Vagina (tissue), 2 donors: ENCODE measurements at regions not wholly inside any gene's neighbourhood (a gene's known extent, or its start where the extent isn't known, plus 50 kb on each side); places are given as distances from the start of the nearest gene placed in this dataset.
"Not testable (repeated sequence)": the region's sequence is repeated elsewhere in the genome, so short reads cannot be mapped to it uniquely, and the experiment has no call there.

ENCODE experiments used
- DNase-seq, 2 donors: peaks; one replicate each; pipeline ENCODE4 v3.0.0-alpha.2; 2017; ENCODE audit errors: extremely low spot score in 2 of 2
- H3K27ac ChIP-seq: fragments of 200-600 bp; sonication (generic); one replicate; pipeline ENCODE4 v1.5.1; 2019
- H3K27me3 ChIP-seq: fragments of 200-600 bp; sonication (generic); one replicate; pipeline ENCODE4 v1.5.1; 2019
- H3K36me3 ChIP-seq, 2 donors: fragments of 200-600 bp; sonication (generic); one replicate each; pipeline ENCODE4 v1.5.1; 2017 to 2019
- H3K4me1 ChIP-seq: fragments of 200-600 bp; sonication (generic); one replicate; pipeline ENCODE4 v1.5.1; 2019
- H3K4me3 ChIP-seq, 2 donors: fragments of 200-600 bp; sonication (generic); 1 replicate in 1 of 2; 2 replicates in 1 of 2; pipeline ENCODE4 v1.5.1; 2016 to 2019
- H3K9me3 ChIP-seq: fragments of 200-600 bp; sonication (generic); one replicate; pipeline ENCODE4 v1.5.1; 2019
- CTCF ChIP-seq, 3 experiments: fragments of 450-650 bp in 2 of 3; fragments of 200-600 bp in 1 of 3; sonication (generic) in 1 of 3; IDR thresholded peaks; one replicate each; pipeline ENCODE4 v1.5.1; 2017 to 2019; ENCODE audit warnings: antibody characterized with exemption in 3 of 3, mild to moderate bottlenecking in 2 of 3, moderate library complexity in 2 of 3
- POLR2A ChIP-seq, 2 donors: fragments of 450-650 bp; IDR thresholded peaks; one replicate each; pipeline ENCODE4 v1.6.1; 2017; ENCODE audit warnings: antibody characterized with exemption in 2 of 2, mild to moderate bottlenecking in 2 of 2, moderate library complexity in 2 of 2
- POLR2AphosphoS5 ChIP-seq, 2 donors: sonication (generic); formaldehyde crosslinking; IDR thresholded peaks; one replicate each; pipeline ENCODE4 v1.9.0; 2017; ENCODE audit warnings: antibody characterized with exemption in 2 of 2, mild to moderate bottlenecking in 2 of 2, low read depth in 1 of 2; ENCODE audit not compliant: insufficient read depth in 1 of 2
- intact Hi-C: fragments of 100-400 bp; cut with DNase I; formaldehyde crosslinking; loops from one replicate; pipeline ENCODE4 v1.15.1; 2023

GRCh38 chr2:208725280-208725679, 318.7 kb downstream of the PTH2R start:
- intact Hi-C loops: no loop called here
- Histone ChIP-seq H3K4me1 (no peaks in the 10 kb centered on the region), H3K27ac (no peak overlapping the region), H3K36me3 (no peaks in the 10 kb centered on the region), H3K4me3 (no peak overlapping the region), H3K9me3 (no peaks in the 10 kb centered on the region), H3K27me3 (no peaks in the 10 kb centered on the region)
- no peak for DNase-seq
- TF ChIP-seq POLR2A (IDR thresholded peaks at IDR 0.05) (no peak), CTCF (IDR thresholded peaks at IDR 0.05) (no peak), POLR2AphosphoS5 (IDR thresholded peaks at IDR 0.05; ENCODE audit: insufficient read depth in 1 of 2, low read depth in 1 of 2) (no peak)

GRCh38 chr2:208726242-208726641, 319.6 kb downstream of the PTH2R start:
- H3K27me3 ChIP-seq: no peaks in the 10 kb centered on the region
- intact Hi-C loops: no loop called here

GRCh38 chr2:208751663-208752415, 345.2 kb downstream of the PTH2R start:
- DNase-seq, H3K4me3 ChIP-seq, intact Hi-C loops, H3K27me3 ChIP-seq, H3K9me3 ChIP-seq, H3K27ac ChIP-seq, H3K4me1 ChIP-seq, H3K36me3 ChIP-seq: not testable (repeated sequence)

More at GRCh38 chr2:208726242-208726641, 319.6 kb downstream of the PTH2R start:
- no peaks in the 10 kb centered on the region for H3K4me1 ChIP-seq
- no peak for TF ChIP-seq POLR2A (IDR thresholded peaks at IDR 0.05)
- TF ChIP-seq POLR2AphosphoS5 (IDR thresholded peaks at IDR 0.05; ENCODE audit: insufficient read depth in 1 of 2, low read depth in 1 of 2): no peak
- TF ChIP-seq CTCF (IDR thresholded peaks at IDR 0.05): no peak
- no peak overlapping the region for H3K4me3 ChIP-seq
- H3K27ac ChIP-seq: no peak overlapping the region
- H3K9me3 ChIP-seq: no peaks in the 10 kb centered on the region
- DNase-seq: no peak
- no peaks in the 10 kb centered on the region for H3K36me3 ChIP-seq

- Histone ChIP-seq H3K27me3 (no peaks in the 10 kb centered on the region), H3K27ac (no peak overlapping the region), H3K4me1 (no peaks in the 10 kb centered on the region), H3K4me3 (no peak overlapping the region), H3K36me3 (no peaks in the 10 kb centered on the region), H3K9me3 (peaks cover 4% of the 10 kb centered on the region)
- no peak for TF ChIP-seq POLR2AphosphoS5 (IDR thresholded peaks at IDR 0.05; ENCODE audit: insufficient read depth in 1 of 2, low read depth in 1 of 2)
- TF ChIP-seq POLR2A (IDR thresholded peaks at IDR 0.05): no peak
- no peak for TF ChIP-seq CTCF (IDR thresholded peaks at IDR 0.05)
- no peak for DNase-seq
- intact Hi-C loops: no loop called here
These were observed 350.8 kb downstream of the PTH2R start for GRCh38 chr2:208757364-208757763.

GRCh38 chr2:208773074-208773473, 366.5 kb downstream of the PTH2R start:
- H3K27ac ChIP-seq, H3K4me3 ChIP-seq, DNase-seq, H3K27me3 ChIP-seq, H3K4me1 ChIP-seq, H3K36me3 ChIP-seq, H3K9me3 ChIP-seq, intact Hi-C loops: not testable (repeated sequence)

- no peaks in the 10 kb centered on the region for H3K4me1 ChIP-seq
- no peak overlapping the region for H3K4me3 ChIP-seq
- no peak for DNase-seq
- no peaks in the 10 kb centered on the region for H3K36me3 ChIP-seq
- intact Hi-C loops: no loop called here
- no peak overlapping the region for H3K27ac ChIP-seq
- H3K9me3 ChIP-seq: no peaks in the 10 kb centered on the region
- TF ChIP-seq CTCF (IDR thresholded peaks at IDR 0.05): no peak
- no peak for TF ChIP-seq POLR2A (IDR thresholded peaks at IDR 0.05)
- no peak for TF ChIP-seq POLR2AphosphoS5 (IDR thresholded peaks at IDR 0.05; ENCODE audit: insufficient read depth in 1 of 2, low read depth in 1 of 2)
- no peaks in the 10 kb centered on the region for H3K27me3 ChIP-seq
These were observed 374.6 kb downstream of the PTH2R start for GRCh38 chr2:208781166-208781565.
